Kidney (tissue), 13 donors: ENCODE measurements at regions not wholly inside any gene's neighbourhood (a gene's known extent, or its start where the extent isn't known, plus 50 kb on each side); places are given as distances from the start of the nearest gene placed in this dataset.
A peak's percentile ranks its signal among the peaks of the same experiment; 100 is the strongest.

Experiments used
- DNase-seq, 5 donors: peaks; one replicate each; pipeline ENCODE4 v3.0.0-alpha.2; 2013 to 2020
- FAIRE-seq: peaks from 2 replicates; lab custom pipeline; 2012; peaks lifted over from hg19 to GRCh38; lab: Jason Lieb, UNC
- H3K27ac ChIP-seq, 2 donors: one replicate each; pipeline ENCODE4 v1.7.0; 2013; ENCODE audit warnings: low read depth in 2 of 2, low read length in 2 of 2, inconsistent platforms in 1 of 2
- H3K27me3 ChIP-seq: one replicate; pipeline ENCODE4 v1.7.1; 2013; ENCODE audit warnings: low read length, inconsistent platforms; ENCODE audit not compliant: control insufficient read depth, insufficient read depth
- H3K36me3 ChIP-seq, 3 donors: one replicate each; pipeline versions ENCODE4 v1.7.0 to v1.7.1; 2013; ENCODE audit warnings: low read length in 3 of 3, control low read depth in 1 of 3, inconsistent platforms in 1 of 3; ENCODE audit not compliant: insufficient read depth in 3 of 3, control insufficient read depth in 2 of 3
- H3K4me1 ChIP-seq, 3 donors: one replicate each; pipeline versions ENCODE4 v1.7.0 to v1.7.1; 2013; ENCODE audit warnings: low read length in 3 of 3, inconsistent platforms in 1 of 3, low read depth in 1 of 3; ENCODE audit not compliant: control insufficient read depth in 2 of 3, insufficient read depth in 2 of 3
- H3K4me3 ChIP-seq, 3 donors: one replicate each; pipeline versions ENCODE4 v1.7.0 to v1.8.1; 2013; ENCODE audit warnings: low read length in 3 of 3, control low read depth in 1 of 3, inconsistent platforms in 1 of 3
- H3K9ac ChIP-seq, 3 donors: one replicate each; pipeline versions ENCODE4 v1.7.0 to v1.7.1; 2013; ENCODE audit warnings: low read length in 3 of 3, control low read depth in 1 of 3, inconsistent platforms in 1 of 3
- H3K9me3 ChIP-seq, 3 donors: one replicate each; pipeline versions ENCODE4 v1.7.0 to v1.7.1; 2013; ENCODE audit warnings: low read length in 3 of 3, control low read depth in 1 of 3, inconsistent platforms in 1 of 3; ENCODE audit not compliant: control insufficient read depth in 2 of 3, insufficient read depth in 1 of 3
- intact Hi-C: fragments of 100-400 bp; cut with DNase I; formaldehyde crosslinking; loops from one replicate; pipeline ENCODE4 v1.11.1; 2022
- TF ChIP-seq, protein P1 (sequence below): IDR thresholded peaks from 3 replicates; pipeline ENCODE4 v1.5.1; 2012; ENCODE audit warnings: mild to moderate bottlenecking, moderate library complexity, borderline replicate concordance; ENCODE audit not compliant: insufficient read depth; ENCODE audit errors: extremely low read depth
- donor health status: control.
- donor health status: control.
- donor health status: control.
- donor health status: control.
- donor health status: control.
- donor health status: DM: yes; HTN: yes; CAD: no.
- donor health status: Normal renal cell carcinoma (clear cell type).

- intact Hi-C loops, result no loop called here
- Histone ChIP-seq H3K27me3 (no peaks in the 10 kb centered on the region), H3K9ac (no peak overlapping the region), H3K36me3 (no peaks in the 10 kb centered on the region), H3K4me3 (no peak overlapping the region), H3K4me1 (no peaks in the 10 kb centered on the region), H3K9me3 (no peaks in the 10 kb centered on the region), H3K27ac (no peak overlapping the region)
- TF ChIP-seq, protein P1, sequence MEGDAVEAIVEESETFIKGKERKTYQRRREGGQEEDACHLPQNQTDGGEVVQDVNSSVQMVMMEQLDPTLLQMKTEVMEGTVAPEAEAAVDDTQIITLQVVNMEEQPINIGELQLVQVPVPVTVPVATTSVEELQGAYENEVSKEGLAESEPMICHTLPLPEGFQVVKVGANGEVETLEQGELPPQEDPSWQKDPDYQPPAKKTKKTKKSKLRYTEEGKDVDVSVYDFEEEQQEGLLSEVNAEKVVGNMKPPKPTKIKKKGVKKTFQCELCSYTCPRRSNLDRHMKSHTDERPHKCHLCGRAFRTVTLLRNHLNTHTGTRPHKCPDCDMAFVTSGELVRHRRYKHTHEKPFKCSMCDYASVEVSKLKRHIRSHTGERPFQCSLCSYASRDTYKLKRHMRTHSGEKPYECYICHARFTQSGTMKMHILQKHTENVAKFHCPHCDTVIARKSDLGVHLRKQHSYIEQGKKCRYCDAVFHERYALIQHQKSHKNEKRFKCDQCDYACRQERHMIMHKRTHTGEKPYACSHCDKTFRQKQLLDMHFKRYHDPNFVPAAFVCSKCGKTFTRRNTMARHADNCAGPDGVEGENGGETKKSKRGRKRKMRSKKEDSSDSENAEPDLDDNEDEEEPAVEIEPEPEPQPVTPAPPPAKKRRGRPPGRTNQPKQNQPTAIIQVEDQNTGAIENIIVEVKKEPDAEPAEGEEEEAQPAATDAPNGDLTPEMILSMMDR, result no peak
- FAIRE-seq (no peak), DNase-seq (peak in 2 of 5 donors; percentile 3 to 23)
Observed at GRCh38 chr6:170021579-170021978, 269.3 kb downstream of the DLL1 start.

GRCh38 chr6:170019818-170020583 lies 268.6 kb downstream of the ERMARD start:
- Histone ChIP-seq H3K4me3 (no peak overlapping the region), H3K36me3 (no peaks in the 10 kb centered on the region), H3K9me3 (no peaks in the 10 kb centered on the region), H3K27ac (no peak overlapping the region), H3K4me1 (no peaks in the 10 kb centered on the region), H3K27me3 (no peaks in the 10 kb centered on the region), H3K9ac (no peak overlapping the region)
- TF ChIP-seq, protein P1, result no peak
- FAIRE-seq (no peak), DNase-seq (no peak)
- intact Hi-C loops, result no loop called here

DNA sequence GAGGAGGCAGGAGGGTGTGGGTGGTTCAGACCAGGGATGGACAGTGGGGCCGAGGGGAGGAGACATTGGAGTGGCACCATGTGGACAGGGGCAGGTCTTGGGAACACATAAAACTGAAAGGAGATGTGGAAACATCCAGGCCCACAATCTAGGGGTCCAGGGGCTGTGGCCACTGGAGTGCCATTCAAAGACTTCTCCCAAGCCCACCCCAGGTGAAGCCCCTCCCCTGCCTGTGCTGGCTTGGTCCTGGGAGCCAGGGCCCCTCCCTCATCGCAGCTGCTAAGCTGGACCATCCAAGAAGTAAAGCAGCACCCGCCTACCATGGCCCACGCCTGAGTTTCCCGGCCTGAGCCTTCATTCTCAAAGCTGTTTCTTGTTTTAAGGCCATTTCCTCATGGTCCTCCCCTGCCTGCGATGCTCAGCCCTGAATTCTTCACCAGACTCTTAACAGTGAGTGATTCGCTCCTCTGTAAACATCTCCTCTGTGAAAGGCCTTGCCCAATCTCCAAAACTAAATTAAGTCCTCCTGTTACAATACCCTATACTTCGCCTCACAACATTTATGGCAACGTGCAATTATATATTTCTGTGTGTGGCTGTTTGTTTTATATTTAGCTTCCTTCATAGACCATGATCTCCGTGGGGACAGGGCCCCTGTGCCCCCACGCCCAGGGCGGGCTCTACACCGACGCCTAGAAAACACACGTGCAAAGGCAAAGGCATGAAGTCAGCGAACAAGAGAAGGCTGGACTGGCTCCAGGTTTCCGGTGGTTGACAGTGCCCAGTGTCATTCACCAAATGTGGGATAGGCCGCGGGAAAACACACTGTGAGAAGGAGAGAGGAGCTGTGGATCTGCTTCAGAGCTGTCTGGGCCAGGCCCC lies 267.8 kb downstream of the ERMARD start:
- intact Hi-C loops, result no loop called here
- no peak for DNase-seq
- Histone ChIP-seq H3K4me1 (no peaks in the 10 kb centered on the region), H3K9me3 (no peaks in the 10 kb centered on the region), H3K9ac (no peak overlapping the region), H3K27ac (no peak overlapping the region), H3K36me3 (no peaks in the 10 kb centered on the region), H3K27me3 (no peaks in the 10 kb centered on the region), H3K4me3 (no peak overlapping the region)
- no peak for FAIRE-seq
- TF ChIP-seq, protein P1, result no peak
